ENCODE measurements at regions not wholly inside any gene's neighbourhood (a gene's known extent, or its start where the extent isn't known, plus 50 kb on each side); places are given as distances from the start of the nearest gene placed in this dataset.

DNA sequence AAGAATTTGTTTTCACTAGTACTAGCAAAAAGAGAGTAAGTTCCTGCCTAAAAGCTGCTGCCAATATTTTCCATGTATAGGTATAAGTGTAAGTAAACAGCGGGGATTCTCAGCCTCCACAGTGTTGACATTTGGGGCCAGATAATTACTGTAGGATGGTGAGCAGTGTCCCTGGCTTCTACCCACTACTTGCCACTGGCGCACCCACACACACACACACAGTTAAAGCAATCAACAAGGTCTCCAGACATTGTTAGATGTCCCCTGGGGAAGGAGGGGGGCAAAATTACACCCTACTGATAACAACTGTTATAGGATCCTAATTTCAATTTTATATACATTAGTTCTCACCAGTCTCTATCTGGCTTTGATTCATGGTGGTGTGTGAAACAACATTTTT lies 417.0 kb upstream of the PSMD7 start:
- no peak for DNase-seq (ENCODE audit: low spot score)

DNA sequence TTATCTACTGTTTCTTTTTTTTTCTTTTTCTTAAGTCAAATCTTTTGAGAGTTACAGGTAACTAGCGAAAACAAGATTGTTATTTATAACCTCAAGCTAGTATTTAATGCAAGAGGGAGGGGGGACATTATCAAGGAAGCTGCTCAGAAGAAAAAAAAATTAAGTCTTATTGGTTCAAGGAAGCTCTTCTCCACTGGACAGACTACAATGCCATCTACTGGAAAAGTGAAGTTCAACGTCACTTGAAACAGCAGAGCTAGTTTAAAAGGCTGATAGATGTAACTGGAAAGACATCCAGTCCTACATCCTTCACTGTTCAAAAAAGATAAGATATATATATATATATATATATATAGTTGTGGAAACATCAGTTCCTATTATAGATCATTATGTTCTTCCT lies 418.0 kb upstream of the PSMD7 start:
- DNase-seq (ENCODE audit: low spot score), result peak; percentile 91

DNA sequence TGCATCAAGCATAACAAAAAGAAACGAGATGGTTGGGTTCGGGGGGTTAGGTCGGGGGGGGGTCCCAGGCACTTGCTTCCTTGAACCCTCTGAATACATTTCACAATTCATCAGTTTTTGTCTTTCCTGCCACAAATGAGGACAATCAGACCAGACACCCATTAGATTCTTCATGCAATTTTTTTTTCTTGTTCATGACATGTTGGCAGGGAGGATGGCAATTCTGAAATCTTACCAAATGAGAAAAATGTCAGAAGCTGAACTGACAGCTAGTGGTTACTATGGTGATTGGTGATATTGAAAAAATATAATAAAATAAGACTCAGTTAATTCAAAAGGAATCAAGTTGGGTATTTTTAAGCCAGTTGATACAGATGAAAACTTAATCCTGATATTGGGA lies 419.5 kb upstream of the PSMD7 start:
- no peak for DNase-seq (ENCODE audit: low spot score)

DNA sequence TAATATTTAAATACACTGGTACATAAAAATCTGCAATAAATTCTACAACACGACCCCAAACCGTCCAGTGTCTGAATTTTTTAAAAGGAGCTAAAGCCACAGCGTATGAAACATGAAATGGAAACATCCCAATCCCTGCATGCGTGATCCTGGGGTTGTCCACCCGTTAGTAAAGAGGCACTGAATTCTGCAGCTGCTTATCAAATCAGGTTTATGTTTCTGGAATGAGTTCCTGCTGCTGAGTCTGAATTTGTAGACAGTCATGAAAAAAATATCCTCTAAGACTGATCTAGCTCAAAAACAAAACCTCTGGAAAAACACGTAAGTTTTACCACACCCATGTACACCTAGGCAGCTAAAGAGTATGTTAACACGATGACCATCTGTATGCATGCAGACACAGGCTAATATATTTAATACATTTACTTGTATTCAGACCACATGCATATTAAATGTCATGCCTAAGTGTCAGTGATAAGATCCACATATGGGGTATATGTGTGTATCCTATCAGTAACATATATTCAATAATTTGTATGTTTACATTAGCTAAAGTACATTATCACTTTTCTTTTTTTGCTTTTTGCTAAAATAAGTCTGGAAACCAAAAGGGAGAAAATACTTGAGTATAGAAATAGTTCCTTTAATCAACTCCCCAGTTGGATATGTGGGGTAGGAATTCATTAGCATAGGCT lies 420.5 kb upstream of the PSMD7 start:
- DNase-seq (ENCODE audit: low spot score), result no peak

DNA sequence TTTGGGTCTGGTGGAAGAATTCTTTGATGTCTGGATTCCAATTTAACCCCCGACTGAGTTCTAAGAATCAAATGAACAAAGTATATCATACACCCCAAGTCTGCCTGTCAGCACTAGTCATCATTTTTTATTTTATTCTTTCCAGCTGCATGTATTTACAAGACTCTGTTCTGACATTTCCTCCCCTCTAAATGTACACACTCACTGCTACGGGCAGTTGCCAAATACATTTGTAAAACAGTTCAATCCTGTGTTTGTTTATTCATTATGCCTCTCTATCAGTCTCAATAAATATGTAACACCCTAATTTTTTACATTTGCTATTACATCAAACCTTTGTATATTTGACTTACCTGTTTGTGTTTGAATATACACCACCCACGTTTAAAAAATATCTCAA lies 422.3 kb upstream of the PSMD7 start:
- DNase-seq (ENCODE audit: low spot score), result no peak

DNA sequence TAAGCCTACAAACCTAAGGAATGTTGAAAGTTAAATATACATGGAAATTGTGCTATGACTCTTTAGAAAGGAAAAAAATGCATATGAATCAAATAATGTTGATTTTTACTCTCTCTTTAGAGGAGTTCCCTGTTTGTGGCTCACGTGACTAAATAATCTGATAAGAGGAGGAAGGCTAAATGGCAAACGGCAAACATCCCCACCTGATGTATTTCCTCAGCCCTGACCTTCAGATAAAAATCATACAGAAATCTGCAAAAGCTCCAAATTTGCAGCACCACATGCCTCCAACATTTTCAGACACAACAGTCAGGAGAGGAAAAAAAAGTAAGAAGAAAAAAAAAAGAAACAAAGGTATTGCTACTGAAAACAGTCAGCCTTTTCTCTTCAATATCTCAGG lies 423.0 kb upstream of the PSMD7 start:
- DNase-seq (ENCODE audit: low spot score), result no peak

DNA sequence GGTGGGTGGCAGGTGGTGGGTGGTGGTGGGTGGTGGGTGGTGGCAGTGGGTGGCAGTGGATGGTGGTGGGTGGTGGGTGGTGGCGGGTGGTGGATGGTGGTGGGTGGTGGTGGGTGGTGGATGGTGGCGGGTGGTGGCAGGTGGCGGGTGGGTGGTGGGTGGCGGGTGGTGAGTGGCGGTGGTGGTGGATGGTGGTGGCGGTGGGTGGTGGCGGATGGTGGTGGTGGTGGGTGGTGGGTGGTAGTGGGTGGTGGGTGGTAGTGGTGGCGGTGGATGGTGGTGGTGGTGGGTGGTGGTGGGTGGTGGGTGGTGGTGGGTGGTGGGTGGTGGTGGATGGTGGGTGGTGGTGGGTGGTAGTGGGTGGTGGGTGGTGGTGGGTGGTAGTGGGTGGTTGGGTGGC lies 423.8 kb upstream of the PSMD7 start:
- DNase-seq (ENCODE audit: low spot score), result no peak

DNA sequence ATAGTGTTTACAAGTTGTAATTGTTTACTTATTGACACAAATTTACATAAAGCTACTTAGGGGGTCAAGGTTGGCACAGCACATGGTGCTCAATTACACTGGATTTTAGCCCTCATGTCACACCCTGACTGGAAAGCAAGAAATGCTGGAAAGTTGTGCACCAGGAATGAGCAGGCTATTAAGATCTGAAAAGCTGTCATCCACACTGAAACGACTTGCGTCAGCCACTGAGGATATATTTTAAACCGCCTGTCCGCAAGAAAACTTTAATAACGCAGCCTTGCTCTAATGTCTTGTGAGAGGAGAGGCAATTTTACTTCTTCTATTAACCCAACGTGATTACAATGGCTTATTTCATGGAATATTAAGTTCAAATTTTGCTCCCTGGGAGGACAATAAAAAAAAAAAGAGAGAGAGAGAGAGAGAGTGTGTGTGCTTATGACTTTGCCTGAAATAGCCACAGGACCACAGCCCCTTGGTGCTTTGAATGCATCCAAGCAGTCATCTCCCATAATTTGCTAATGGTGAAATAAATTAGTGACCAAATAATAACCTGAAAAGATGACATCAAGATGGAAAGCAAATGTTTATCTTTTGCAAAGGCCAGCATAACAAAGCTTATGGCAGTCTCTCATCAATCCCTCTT lies 425.4 kb upstream of the PSMD7 start:
- DNase-seq (ENCODE audit: low spot score), result no peak

DNA sequence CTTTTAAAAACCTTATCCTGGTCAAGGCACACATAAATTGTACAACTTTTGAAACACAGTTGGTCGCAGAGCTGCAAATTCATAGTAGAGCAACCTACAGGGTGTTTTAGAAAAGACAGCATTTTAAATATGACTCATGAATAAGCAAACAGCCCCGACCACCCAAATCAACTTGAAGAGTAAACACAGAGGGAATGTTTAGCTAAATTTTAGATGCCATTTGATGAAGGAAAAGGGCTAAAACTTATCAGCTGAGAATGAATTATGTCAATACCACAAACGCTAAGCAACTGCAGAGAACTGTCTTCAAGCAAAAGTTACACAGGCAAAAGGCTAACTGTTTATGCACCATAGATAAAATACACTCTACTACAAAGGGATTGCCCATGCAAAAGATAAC lies 427.5 kb upstream of the PSMD7 start:
- DNase-seq (ENCODE audit: low spot score), result no peak

DNA sequence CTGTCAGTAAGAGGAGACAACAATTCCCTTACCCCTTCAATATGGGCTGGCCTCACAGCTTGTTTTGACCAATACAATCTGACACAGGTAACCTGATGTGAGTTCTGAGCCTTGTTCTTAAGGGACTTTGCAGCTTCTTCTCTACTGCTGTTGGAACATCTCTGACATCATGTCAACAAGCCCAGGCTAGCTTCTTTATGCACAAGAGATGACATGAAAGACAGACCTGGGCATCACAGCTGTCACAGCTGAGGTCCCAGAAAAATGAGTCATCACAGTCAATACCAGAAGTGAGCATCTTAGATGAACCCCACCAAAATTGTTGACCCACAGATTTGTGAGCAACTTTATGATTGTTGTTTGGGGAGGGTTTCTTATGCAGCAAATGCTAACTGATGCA lies 431.7 kb upstream of the PSMD7 start:
- no peak for DNase-seq (ENCODE audit: low spot score)

DNA sequence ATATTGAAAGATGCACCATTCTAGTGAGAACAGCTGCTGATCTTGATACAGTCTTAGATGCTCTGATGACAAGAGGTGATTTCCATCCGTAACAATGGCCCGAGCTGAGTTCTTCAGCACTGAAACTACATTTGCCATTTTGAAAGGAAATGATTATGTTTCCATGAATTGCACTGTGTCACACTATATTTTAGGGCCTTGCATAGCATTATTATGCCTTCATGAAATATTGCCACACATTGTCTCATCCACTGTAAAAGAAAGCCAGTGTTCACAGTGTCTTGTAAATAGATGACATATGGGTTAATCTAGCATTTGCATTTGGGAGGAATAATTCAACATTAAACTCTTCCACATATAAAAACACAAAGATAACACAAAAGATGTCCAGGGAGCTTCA lies 438.3 kb upstream of the PSMD7 start:
- DNase-seq (ENCODE audit: low spot score), result no peak

DNA sequence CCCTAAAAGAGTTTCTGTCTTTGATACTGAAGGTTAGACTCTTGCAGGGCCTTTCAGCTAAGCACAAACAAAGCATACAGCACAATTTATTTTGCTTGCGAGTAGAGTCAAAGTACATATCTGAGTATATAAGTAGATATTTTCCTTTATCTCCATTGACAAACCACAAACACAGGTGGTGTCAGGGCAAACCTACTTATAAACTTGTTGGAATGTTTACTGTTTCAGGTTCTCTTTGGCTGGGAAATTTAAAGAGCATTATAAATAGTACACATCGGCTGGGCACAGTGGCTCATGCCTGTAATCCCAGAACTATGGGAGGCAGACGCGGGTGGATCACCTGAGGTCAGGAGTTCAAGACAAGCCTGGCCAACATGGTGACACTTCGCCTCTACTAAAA lies 442.6 kb upstream of the PSMD7 start:
- no peak for DNase-seq (ENCODE audit: low spot score)

DNA sequence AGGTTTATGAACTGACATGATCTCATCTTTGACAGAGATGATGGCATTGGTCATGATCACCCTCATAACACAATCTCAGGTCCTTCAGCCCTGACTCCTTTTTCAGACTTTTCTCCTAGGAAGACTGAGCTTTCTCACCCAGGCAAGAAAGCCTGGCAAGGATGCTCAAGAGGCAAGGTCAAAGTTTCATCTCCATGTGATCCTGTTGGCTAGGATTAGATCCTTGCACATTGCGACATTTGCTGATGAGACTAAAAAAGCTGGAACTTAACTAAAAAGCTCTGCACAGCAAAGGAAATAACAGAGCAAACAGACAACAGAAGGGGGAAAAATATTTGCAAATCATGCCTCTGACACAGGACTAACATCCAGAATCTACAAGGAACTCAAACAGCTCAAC lies 444.1 kb upstream of the PSMD7 start:
- no peak for DNase-seq (ENCODE audit: low spot score)

DNA sequence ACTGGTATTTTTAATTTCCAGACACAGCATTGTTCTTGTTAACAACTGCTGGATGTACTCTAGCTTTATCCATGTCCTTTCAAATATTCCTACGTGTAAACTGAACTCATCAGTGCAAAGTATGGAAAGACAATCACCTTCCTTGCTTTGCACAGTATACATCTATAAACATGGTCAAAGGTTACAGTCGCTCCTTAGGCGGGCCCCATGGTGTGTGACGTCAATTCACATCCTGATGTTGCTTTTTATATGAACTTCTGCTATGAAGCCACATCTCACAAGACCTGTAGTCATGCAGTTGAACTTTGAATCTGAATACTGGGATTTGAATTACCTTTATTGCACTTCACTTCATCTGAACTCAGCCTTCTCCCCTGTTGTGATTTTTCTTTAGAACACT lies 447.6 kb upstream of the PSMD7 start:
- no peak for DNase-seq (ENCODE audit: low spot score)

DNA sequence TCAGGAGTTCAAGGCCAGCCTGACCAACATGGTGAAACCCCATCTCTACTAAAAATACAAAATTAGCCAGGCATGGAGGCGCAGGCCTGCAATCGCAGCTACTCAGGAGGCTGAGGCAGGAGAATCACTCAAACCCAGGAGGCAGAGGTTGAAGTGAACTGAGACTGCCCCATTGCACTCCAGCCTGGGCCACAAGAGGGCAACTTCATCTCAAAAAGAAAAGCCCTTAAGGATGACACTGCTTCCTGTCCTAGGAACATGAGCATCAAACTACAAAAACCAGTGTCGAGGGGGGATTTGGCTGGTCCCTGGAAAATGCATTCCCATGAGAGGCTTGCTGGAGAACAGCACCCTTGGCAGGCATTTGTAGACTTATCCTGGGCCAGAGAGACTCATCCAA lies 449.5 kb upstream of the PSMD7 start:
- DNase-seq (ENCODE audit: low spot score), result no peak

DNA sequence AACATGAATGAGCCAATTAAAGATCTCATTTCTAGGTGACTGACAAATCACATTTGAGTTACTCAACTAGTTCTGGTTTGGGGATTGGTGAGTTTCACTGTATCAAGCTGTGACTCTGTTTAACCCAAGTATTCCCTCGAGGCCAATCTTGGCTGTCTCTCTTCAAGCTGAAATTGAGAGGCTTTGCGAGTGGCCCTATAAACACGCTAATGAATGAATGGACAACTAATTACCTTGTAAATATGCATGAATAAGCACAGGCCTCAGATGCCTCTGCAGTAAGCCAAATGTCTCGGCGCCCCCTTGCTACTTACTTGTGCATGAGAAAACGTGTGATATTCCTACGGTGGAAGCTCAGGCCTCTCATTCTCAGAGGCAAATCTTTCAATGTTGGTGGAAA lies 450.3 kb upstream of the PSMD7 start:
- DNase-seq (ENCODE audit: low spot score), result no peak

DNA sequence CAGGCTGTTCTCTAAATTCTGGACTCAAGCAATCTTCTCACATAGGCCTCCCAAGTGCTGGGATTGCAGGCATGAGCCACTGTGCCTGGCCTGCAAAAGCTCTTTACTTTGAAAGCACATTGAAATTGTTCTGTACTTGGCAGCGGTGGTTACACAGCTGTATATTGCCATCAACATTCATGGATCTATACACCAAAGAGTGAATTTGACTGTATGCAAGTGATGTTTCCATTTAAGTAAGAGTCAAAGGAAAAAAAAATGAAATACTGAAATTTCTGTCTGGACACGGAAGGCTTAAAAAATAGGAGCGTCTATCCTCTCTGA lies 450.6 kb upstream of the PSMD7 start:
- no peak for DNase-seq (ENCODE audit: low spot score)

DNA sequence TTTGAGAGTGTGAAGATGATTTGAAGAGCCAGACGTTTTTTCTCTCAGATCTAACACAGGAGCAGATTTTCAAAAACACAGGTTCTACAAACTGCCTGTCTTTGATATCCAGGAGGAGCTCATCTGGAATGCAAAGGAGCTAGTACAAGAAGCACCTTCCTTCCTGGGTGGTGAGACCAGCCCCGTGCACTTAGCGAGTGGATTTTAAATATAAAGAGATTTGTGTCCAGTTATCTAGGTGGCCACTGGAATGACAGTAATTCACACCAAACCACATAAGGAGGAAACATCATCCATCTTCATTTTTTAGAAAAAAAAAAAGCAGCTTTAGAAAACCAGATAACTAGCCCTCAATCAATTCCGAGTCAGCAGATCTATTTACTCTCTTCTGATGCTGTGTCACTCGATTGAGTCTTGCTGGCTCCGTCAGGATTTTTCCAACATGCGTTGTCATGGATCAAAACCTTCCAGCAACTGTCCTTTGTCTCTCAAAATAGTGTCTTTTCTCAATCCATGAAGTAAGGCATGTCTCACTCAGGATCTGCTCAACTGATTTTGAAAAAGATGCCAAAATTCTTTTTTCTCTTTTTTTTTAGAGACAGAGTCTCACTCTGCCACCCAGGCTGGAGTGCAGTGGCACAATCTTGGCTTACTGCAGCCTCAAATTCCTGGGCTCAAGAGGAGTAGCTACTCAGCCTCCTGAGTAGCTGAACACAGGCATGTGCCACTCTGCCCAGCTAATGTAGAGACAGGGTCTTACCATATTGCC lies 451.2 kb upstream of the PSMD7 start:
- DNase-seq (ENCODE audit: low spot score), result no peak

DNA sequence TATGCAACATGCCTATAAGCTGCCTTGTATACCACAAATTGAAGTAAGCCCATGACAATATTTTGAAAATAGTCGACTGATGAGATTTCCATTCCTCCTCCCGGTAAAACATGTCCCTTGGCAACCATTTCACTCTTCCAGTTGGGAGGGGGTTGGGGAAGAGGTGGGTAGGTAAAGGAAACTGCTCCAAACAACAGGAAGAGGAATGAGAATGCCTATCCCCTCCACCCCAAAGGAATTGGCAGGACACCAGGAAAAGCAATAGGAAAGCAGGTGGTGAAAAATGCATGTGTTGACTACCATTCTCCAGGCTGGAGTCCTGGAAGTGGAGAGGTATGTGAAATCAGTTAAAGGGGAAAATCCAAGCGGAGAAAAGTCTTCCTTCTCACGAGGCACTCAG lies 455.9 kb upstream of the PSMD7 start:
- no peak for DNase-seq (ENCODE audit: low spot score)

DNA sequence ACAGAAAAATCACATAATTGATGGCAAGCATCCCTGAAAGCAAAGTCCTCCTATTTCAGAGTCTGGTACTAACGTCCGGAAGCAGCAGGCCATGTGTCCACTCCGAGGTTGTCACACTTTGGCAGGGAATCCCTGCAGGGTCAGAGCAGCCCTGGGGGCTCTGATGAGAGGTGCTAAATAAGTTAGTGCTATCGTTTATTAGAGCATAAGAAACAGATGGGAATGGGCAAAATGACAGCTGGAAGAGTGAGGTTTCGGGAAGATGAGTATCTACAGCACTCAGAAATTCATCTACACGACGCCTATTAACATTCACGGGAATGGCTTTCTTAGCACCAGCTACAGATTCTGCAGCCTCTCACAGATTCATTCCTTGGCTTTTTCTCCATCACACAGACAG lies 465.4 kb upstream of the PSMD7 start:
- DNase-seq (ENCODE audit: low spot score), result no peak

DNA sequence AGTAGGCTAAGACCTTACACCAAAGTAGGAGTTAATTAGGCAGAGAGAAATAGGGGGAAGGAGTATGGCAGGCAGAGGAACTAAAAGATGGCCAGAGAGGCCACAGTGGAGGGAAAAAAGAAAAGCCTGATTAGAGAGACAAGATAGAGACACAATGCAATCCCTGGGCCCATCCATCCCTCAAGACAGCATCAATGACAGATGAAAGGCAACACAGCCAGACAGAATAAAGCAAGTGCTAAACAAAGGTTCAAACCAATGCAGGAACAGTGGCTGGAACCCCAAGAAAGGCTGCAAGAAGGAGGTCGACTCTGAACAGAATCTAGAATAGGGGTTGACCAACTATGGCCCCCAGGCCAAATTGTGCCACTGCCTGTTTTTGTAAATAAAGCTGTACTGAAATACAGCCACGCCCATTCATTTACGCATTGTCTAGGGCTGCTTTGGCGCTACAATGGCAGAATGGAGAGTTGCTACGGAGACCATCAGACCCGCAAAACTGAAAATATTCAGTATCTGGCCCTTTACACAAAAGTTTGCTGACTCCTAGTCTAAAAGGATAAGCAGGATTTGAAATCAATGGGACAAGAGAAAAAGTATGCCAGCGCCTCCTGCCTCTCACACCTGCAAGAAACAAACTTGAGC lies 473.3 kb upstream of the PSMD7 start:
- no peak for DNase-seq (ENCODE audit: low spot score)

DNA sequence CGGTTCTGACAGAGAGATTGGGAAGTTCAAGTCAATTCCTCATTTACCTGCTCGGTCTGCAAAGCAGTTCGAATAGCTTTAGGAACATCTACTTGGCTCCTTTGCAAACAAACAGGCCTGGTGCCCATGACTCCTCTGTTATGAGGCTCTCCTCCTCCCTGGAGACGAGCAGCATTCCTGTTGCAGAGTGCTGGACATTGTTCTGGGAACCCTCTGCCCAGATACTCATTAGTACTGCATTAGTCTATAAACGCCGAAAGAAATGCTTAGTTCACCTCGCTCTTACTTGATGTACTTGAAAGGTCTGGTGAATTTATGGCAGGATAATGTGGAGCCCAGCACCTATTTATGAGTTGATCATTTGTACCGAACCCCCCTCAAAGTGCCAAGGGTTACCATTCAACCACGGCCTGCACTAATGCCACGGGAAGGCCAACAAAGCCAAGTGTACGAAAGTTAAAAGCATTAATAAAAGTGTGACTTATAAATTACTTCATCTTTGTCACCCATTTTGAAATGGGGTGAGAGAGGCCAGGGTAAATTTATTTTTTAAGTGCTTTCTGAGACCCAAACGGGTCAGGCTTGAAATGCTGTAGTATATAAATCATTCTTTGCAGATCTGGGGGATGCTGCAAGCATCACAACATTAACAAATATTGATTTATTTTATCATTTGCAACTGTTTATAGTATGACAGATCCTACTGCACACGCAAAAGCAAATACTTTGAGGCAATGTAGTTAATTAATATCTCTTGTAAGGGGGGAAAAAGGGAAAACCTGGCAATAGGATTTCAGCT lies 478.9 kb upstream of the PSMD7 start:
- DNase-seq (ENCODE audit: low spot score), result no peak

Measured in pons (tissue), 1 donor.